Small intestine (tissue), 7 donors: ENCODE measurements at regions not wholly inside any gene's neighbourhood (a gene's known extent, or its start where the extent isn't known, plus 50 kb on each side); places are given as distances from the start of the nearest gene placed in this dataset.

ENCODE experiments used
- DNase-seq, 2 donors: peaks; one replicate each; pipeline versions ENCODE4 v3.0.0 to v3.0.0-alpha.2; 2013
- FAIRE-seq: peaks from 2 replicates; lab custom pipeline; 2012; peaks lifted over from hg19 to GRCh38; lab: Jason Lieb, UNC
- H3K27ac ChIP-seq, 3 donors: one replicate each; pipeline ENCODE4 v1.5.1; 2013; ENCODE audit warnings: low read length in 2 of 3, mild to moderate bottlenecking in 2 of 3, control low read depth in 1 of 3, inconsistent platforms in 1 of 3, low read depth in 1 of 3, moderate library complexity in 1 of 3
- H3K27me3 ChIP-seq, 3 donors: one replicate each; pipeline ENCODE4 v1.6.1; 2013; ENCODE audit warnings: low read length in 3 of 3, inconsistent platforms in 1 of 3; ENCODE audit not compliant: control insufficient read depth in 3 of 3, insufficient read depth in 3 of 3
- H3K36me3 ChIP-seq, 3 donors: one replicate each; pipeline ENCODE4 v1.6.1; 2013; ENCODE audit warnings: low read length in 3 of 3, inconsistent platforms in 1 of 3, low read depth in 1 of 3, mild to moderate bottlenecking in 1 of 3, moderate library complexity in 1 of 3; ENCODE audit not compliant: control insufficient read depth in 3 of 3, insufficient read depth in 2 of 3
- H3K4me1 ChIP-seq, 3 donors: one replicate each; pipeline ENCODE4 v1.6.1; 2013; ENCODE audit warnings: low read length in 2 of 3, inconsistent platforms in 1 of 3, low read depth in 1 of 3, mild to moderate bottlenecking in 1 of 3, moderate library complexity in 1 of 3; ENCODE audit not compliant: control insufficient read depth in 3 of 3, insufficient read depth in 2 of 3
- H3K4me3 ChIP-seq, 3 donors: one replicate each; pipeline ENCODE4 v1.5.1; 2013; ENCODE audit warnings: low read length in 3 of 3, control low read depth in 1 of 3, inconsistent platforms in 1 of 3, low read depth in 1 of 3, mild to moderate bottlenecking in 1 of 3, moderate library complexity in 1 of 3
- H3K9me3 ChIP-seq, 2 donors: one replicate each; pipeline ENCODE4 v1.6.1; 2013; ENCODE audit warnings: low read depth in 1 of 2, low read length in 1 of 2; ENCODE audit not compliant: control insufficient read depth in 2 of 2, insufficient read depth in 1 of 2
- WGBS, 3 donors: extraction: QIAGEN DNeasy Blood & Tissue Kit; methylation state at CpG; one replicate each; pipeline ENCODE4 v1.1.7; 2013; 5-methylcytosine and 5-hydroxymethylcytosine counted together
- donor health status: healthy with polysubstance abuse.
- donor health status: control.
- donor health status: control.
- donor health status: Bipolar disorder and iron deficiency.
- donor health status: healthy.

DNA sequence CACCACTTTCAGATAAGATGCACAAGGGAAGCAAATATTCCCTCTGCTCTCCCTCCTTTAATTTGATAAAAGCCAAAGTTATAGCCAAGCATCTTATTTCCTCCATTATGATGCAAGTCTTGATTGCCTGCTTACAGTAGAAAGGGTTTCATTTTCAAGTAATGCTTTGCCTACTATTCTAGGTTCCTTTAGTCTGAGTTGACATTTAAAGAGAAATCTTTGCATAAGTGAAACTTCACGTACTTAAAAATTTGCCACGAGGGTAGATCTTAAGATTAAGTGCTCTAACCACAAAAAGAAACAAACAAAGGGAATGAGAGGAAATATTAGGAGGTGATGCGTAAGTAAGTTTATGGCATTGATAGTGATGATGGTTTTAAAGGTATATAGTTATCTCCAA is 78.1 kb upstream of the VWDE start:
- Histone ChIP-seq H3K27ac (no peak overlapping the region), H3K36me3 (no peaks in the 10 kb centered on the region), H3K4me1 (no peaks in the 10 kb centered on the region), H3K9me3 (no peaks in the 10 kb centered on the region), H3K27me3 (no peaks in the 10 kb centered on the region), H3K4me3 (no peak overlapping the region)
- DNase-seq (no peak), FAIRE-seq (no peak)
- WGBS, 3 donors: 47 to 69% (median 57%) methylated on average over 3 of the region's 3 CpGs

DNA sequence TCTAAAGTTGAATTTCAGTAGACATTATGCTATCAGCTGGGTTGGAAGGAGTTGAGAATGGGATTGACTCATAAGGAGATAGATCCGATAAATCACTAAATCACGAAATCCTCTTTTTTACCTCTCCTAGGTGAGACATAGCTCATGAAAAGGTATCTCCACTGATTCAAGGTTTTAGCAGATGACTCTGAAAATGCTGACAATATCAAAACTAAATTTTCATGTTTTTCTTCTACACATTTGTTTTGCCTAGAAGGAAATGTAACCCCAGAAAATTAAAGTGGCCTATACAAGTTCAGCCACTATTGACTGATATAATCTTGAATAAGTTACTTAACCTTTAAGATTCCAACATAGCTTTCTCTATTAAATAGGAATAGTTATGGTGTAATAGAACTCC is 82.2 kb upstream of the VWDE start:
- FAIRE-seq (no peak), DNase-seq (no peak)
- no peak overlapping the region for H3K27ac ChIP-seq
- H3K27me3 ChIP-seq: no peaks in the 10 kb centered on the region
- H3K9me3 ChIP-seq: no peaks in the 10 kb centered on the region
- H3K4me3 ChIP-seq: no peak overlapping the region
- no peaks in the 10 kb centered on the region for H3K4me1 ChIP-seq
- WGBS, 3 donors: 94 to 95% (median 95%) methylated on average over 2 of the region's 2 CpGs
- no peaks in the 10 kb centered on the region for H3K36me3 ChIP-seq

DNA sequence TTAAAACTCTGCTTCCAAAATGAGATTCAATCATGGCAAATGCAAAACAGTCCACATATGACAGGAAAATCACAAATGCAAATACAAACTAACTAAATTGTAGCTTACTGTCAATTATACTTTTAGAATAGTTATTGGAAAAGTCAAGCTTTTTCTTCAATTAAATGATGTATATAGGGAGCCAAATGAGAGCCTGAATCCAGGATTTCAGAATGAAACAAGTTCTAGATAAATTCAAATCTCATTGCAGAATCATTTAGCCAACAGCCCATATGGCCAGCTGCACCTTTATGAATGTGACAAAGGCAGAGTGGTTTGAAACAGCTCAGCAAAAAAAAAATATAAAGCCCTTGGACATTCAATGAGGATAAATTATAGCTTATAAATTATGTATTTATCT is 82.2 kb upstream of the SCIN start:
- Histone ChIP-seq H3K36me3 (no peaks in the 10 kb centered on the region), H3K9me3 (no peaks in the 10 kb centered on the region), H3K27ac (no peak overlapping the region), H3K4me1 (no peaks in the 10 kb centered on the region), H3K27me3 (no peaks in the 10 kb centered on the region), H3K4me3 (no peak overlapping the region)
- no peak for DNase-seq
- no peak for FAIRE-seq

DNA sequence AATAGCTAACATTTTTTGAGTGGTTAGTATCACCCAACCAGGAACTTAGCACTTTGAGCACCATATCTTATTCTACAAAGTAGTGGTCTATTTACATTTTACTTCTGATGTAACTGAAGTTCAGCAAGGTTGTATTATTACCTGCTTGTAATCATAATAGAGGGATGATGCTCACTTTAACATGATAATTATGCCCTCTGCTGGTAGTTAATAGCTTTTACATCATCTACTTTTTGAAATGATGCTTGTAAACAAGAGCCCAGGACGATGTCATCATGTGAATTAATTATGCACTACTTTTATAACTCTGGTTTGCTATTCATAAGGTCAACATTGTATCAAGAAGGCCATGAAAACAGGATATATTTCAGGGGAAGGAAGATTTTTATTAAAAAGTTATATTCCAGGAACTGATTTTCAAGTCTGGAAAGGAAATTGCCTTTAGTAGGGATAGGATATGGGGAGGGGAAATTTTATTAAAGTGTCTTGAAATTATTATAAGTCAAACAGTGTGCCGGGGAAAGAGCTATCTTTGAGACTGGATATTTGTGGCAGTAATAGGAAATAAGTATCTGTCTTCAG is 80.3 kb upstream of the SCIN start:
- Histone ChIP-seq H3K27ac (no peak overlapping the region), H3K9me3 (no peaks in the 10 kb centered on the region), H3K27me3 (no peaks in the 10 kb centered on the region), H3K36me3 (no peaks in the 10 kb centered on the region), H3K4me3 (no peak overlapping the region), H3K4me1 (no peaks in the 10 kb centered on the region)
- WGBS, 3 donors: 17 to 29% (median 26%) methylated on average over 2 of the region's 2 CpGs
- no peak for FAIRE-seq
- peak in 1 of 2 donors; percentile 24 for DNase-seq

DNA sequence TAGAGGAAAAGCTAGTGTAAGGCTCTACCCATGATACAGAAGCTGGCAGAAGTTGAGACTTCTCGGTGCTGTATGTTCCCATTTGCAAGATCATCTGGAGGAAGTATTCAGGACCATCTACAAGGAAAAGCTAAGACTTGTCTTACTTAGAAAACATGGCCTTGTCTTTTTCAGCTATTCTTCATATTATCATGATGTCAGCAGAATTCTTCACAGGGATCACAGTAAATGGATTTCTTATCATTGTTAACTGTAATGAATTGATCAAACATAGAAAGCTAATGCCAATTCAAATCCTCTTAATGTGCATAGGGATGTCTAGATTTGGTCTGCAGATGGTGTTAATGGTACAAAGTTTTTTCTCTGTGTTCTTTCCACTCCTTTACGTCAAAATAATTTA is 79.6 kb upstream of the SCIN start:
- H3K36me3 ChIP-seq: no peaks in the 10 kb centered on the region
- WGBS, 3 donors: 73 to 78% (median 75%) methylated on average over 2 of the region's 2 CpGs
- no peaks in the 10 kb centered on the region for H3K9me3 ChIP-seq
- H3K27me3 ChIP-seq: no peaks in the 10 kb centered on the region
- FAIRE-seq (no peak), DNase-seq (no peak)
- no peak overlapping the region for H3K27ac ChIP-seq
- H3K4me3 ChIP-seq: no peak overlapping the region
- H3K4me1 ChIP-seq: no peaks in the 10 kb centered on the region

DNA sequence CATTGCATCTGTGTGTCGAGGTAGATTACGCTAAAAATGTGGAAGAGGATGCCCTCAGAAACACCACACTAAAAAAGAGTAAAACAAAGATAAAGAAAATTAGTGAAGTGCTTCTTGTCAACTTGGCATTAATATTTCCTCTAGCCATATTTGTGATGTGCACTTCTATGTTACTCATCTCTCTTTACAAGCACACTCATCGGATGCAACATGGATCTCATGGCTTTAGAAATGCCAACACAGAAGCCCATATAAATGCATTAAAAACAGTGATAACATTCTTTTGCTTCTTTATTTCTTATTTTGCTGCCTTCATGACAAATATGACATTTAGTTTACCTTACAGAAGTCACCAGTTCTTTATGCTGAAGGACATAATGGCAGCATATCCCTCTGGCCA is 79.0 kb upstream of the SCIN start:
- no peaks in the 10 kb centered on the region for H3K36me3 ChIP-seq
- H3K27me3 ChIP-seq: no peaks in the 10 kb centered on the region
- no peaks in the 10 kb centered on the region for H3K9me3 ChIP-seq
- no peak overlapping the region for H3K27ac ChIP-seq
- FAIRE-seq (no peak), DNase-seq (no peak)
- 88 to 90% (median 89%) methylated on average over 3 of the region's 3 CpGs for WGBS, 3 donors
- H3K4me3 ChIP-seq: no peak overlapping the region
- H3K4me1 ChIP-seq: no peaks in the 10 kb centered on the region

DNA sequence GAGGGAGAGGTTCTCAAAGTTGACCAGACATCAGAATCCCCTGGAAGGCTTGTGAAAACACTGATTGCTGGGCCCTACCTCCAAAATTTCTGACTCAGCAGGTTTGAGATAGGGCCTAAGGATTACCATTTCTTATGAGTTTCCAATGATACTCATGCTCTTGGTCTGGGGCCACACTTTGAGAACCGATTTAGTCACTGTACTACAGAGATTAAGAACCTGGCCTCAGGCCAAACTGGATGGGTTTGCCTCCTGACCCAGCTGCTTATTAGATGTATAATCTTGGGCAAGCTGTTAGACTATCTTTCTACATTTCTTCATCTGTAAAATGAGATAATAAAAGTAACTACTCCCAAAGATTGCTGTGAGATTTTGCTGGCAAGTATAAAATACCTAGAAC is 77.1 kb upstream of the SCIN start:
- FAIRE-seq: no peak
- no peaks in the 10 kb centered on the region for H3K9me3 ChIP-seq
- no peaks in the 10 kb centered on the region for H3K4me1 ChIP-seq
- no peak overlapping the region for H3K27ac ChIP-seq
- no peaks in the 10 kb centered on the region for H3K36me3 ChIP-seq
- H3K27me3 ChIP-seq: no peaks in the 10 kb centered on the region
- WGBS, 3 donors: 3 to 10% (median 7%) methylated on average over 1 of the region's 1 CpG
- no peak overlapping the region for H3K4me3 ChIP-seq
- no peak for DNase-seq

DNA sequence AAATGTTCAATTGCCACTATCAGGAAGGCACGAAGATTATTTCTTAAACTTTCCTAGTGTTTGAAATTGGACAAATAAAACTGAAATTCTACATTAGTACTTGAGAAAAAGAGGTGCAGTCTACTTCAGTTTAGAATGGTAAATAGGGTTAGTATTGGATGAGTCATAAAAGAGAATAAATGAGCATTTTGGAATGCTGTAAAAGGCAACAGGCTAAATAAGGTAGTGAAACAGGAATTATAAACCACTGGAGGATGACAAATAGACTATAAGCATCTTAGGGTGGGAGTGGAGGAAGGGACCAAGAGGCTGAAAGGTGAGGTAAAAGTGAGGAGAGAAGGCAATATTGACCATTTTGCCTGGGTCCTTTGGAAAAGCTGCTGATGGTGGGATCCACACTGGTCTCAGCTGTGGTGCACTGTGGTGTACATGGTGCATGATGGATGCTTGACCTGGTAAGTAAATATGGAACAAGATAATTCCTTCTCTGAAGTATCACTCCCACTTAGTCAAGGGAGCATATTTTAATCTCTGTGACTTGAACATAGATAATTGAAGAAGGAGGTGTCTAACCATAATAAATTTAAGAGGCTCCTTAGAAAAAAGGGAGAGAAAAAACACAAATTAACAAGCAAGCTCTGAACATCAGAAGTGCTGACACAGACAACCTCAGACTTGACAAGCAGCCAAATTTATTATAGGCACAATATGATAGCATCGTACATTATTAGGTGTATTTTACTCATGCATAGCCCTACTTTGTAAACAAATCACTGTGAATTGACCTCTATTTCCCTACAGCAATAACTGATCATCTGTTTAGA is 76.4 kb upstream of the SCIN start:
- Histone ChIP-seq H3K4me1 (no peaks in the 10 kb centered on the region), H3K27ac (no peak overlapping the region), H3K27me3 (no peaks in the 10 kb centered on the region), H3K9me3 (no peaks in the 10 kb centered on the region), H3K4me3 (no peak overlapping the region), H3K36me3 (no peaks in the 10 kb centered on the region)
- DNase-seq: no peak
- 42 to 62% (median 47%) methylated on average over 2 of the region's 2 CpGs for WGBS, 3 donors
- no peak for FAIRE-seq

DNA sequence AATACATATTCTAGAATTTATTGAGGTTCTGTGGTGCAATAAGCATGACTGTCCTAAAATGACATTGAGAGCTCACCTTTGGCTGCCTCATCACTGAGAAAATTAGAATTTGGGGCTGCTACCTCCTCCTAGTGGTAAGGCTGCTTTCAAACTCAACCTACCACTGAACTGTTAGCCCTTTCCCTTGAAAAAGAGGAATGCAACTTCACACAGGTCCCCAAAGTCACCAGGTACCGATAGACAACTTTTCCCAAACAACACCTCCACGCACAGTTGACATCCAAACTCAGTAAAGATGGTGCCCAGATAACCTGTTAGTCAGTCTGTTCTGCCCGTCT is 75.9 kb upstream of the SCIN start:
- Histone ChIP-seq H3K36me3 (no peaks in the 10 kb centered on the region), H3K27ac (no peak overlapping the region), H3K4me3 (no peak overlapping the region), H3K27me3 (no peaks in the 10 kb centered on the region), H3K9me3 (no peaks in the 10 kb centered on the region), H3K4me1 (no peaks in the 10 kb centered on the region)
- no peak for FAIRE-seq
- 88 to 94% (median 90%) methylated on average over 3 of the region's 3 CpGs for WGBS, 3 donors
- DNase-seq: no peak
